ENCODE measurements at regions not wholly inside any gene's neighbourhood (a gene's known extent, or its start where the extent isn't known, plus 50 kb on each side); places are given as distances from the start of the nearest gene placed in this dataset.

- Mint-ChIP-seq H3K9me3 (no peaks in the 10 kb centered on the region), H3K4me3 (no peak overlapping the region), H3K36me3 (ENCODE audit: low read depth) (no peaks in the 10 kb centered on the region), H3K27me3 (peaks cover under 1% of the 10 kb centered on the region), H3K4me1 (ENCODE audit: low read depth) (no peaks in the 10 kb centered on the region), H3K27ac (no peak overlapping the region)
- DNase-seq = no peak
Observed at GRCh38 chr5:82858151-82859025, 218.8 kb downstream of the TMEM167A start.

- H3K27ac Mint-ChIP-seq = no peak overlapping the region
- H3K36me3 Mint-ChIP-seq (ENCODE audit: low read depth) = no peaks in the 10 kb centered on the region
- peaks cover 2% of the 10 kb centered on the region for H3K27me3 Mint-ChIP-seq
- no peak for DNase-seq
- H3K4me1 Mint-ChIP-seq (ENCODE audit: low read depth) = no peaks in the 10 kb centered on the region
- H3K9me3 Mint-ChIP-seq = no peaks in the 10 kb centered on the region
- H3K4me3 Mint-ChIP-seq = no peak overlapping the region
Observed at GRCh38 chr5:82855893-82856550, 221.2 kb downstream of the TMEM167A start.

- H3K27me3 Mint-ChIP-seq = peaks cover 2% of the 10 kb centered on the region
- no peaks in the 10 kb centered on the region for H3K4me1 Mint-ChIP-seq (ENCODE audit: low read depth)
- no peaks in the 10 kb centered on the region for H3K36me3 Mint-ChIP-seq (ENCODE audit: low read depth)
- DNase-seq = no peak
- no peaks in the 10 kb centered on the region for H3K9me3 Mint-ChIP-seq
- H3K27ac Mint-ChIP-seq = no peak overlapping the region
- H3K4me3 Mint-ChIP-seq = no peak overlapping the region
Observed at GRCh38 chr5:82854956-82855355, 222.2 kb downstream of the TMEM167A start.

- no peak overlapping the region for H3K4me3 Mint-ChIP-seq
- H3K27ac Mint-ChIP-seq = no peak overlapping the region
- H3K36me3 Mint-ChIP-seq (ENCODE audit: low read depth) = no peaks in the 10 kb centered on the region
- no peaks in the 10 kb centered on the region for H3K4me1 Mint-ChIP-seq (ENCODE audit: low read depth)
- no peak for DNase-seq
- H3K9me3 Mint-ChIP-seq = no peaks in the 10 kb centered on the region
- peaks cover 5% of the 10 kb centered on the region for H3K27me3 Mint-ChIP-seq
Observed at GRCh38 chr5:82851471-82851870, 225.7 kb downstream of the TMEM167A start.

GRCh38 chr5:82850393-82850792, 226.8 kb downstream of the TMEM167A start:
- no peak overlapping the region for H3K27ac Mint-ChIP-seq
- H3K9me3 Mint-ChIP-seq = no peaks in the 10 kb centered on the region
- no peak overlapping the region for H3K4me3 Mint-ChIP-seq
- no peak for DNase-seq
- H3K36me3 Mint-ChIP-seq (ENCODE audit: low read depth) = no peaks in the 10 kb centered on the region
- peaks cover 8% of the 10 kb centered on the region for H3K27me3 Mint-ChIP-seq
- H3K4me1 Mint-ChIP-seq (ENCODE audit: low read depth) = no peaks in the 10 kb centered on the region

GRCh38 chr5:82849885-82850284, 227.3 kb downstream of the TMEM167A start:
- H3K9me3 Mint-ChIP-seq = no peaks in the 10 kb centered on the region
- H3K27me3 Mint-ChIP-seq = peaks cover 12% of the 10 kb centered on the region
- H3K4me1 Mint-ChIP-seq (ENCODE audit: low read depth) = no peaks in the 10 kb centered on the region
- H3K36me3 Mint-ChIP-seq (ENCODE audit: low read depth) = no peaks in the 10 kb centered on the region
- DNase-seq = no peak
- H3K4me3 Mint-ChIP-seq = no peak overlapping the region
- H3K27ac Mint-ChIP-seq = no peak overlapping the region

GRCh38 chr5:82847562-82847961, 229.6 kb downstream of the TMEM167A start:
- Mint-ChIP-seq H3K36me3 (ENCODE audit: low read depth) (no peaks in the 10 kb centered on the region), H3K27me3 (peaks cover 12% of the 10 kb centered on the region), H3K27ac (no peak overlapping the region), H3K9me3 (no peaks in the 10 kb centered on the region), H3K4me1 (ENCODE audit: low read depth) (no peaks in the 10 kb centered on the region), H3K4me3 (no peak overlapping the region)
- no peak for DNase-seq

GRCh38 chr5:82839881-82840280, 237.3 kb downstream of the TMEM167A start:
- no peak overlapping the region for H3K4me3 Mint-ChIP-seq
- no peak overlapping the region for H3K27ac Mint-ChIP-seq
- peaks cover 2% of the 10 kb centered on the region for H3K27me3 Mint-ChIP-seq
- no peaks in the 10 kb centered on the region for H3K36me3 Mint-ChIP-seq (ENCODE audit: low read depth)
- no peaks in the 10 kb centered on the region for H3K4me1 Mint-ChIP-seq (ENCODE audit: low read depth)
- DNase-seq = no peak
- H3K9me3 Mint-ChIP-seq = peaks cover 11% of the 10 kb centered on the region

- no peak overlapping the region for H3K4me3 Mint-ChIP-seq
Observed at GRCh38 chr5:82835488-82835887, 241.7 kb downstream of the TMEM167A start.

GRCh38 chr5:82834151-82834550, 243.0 kb downstream of the TMEM167A start:
- H3K9me3 Mint-ChIP-seq = peaks cover 16% of the 10 kb centered on the region
- DNase-seq = no peak
- H3K36me3 Mint-ChIP-seq (ENCODE audit: low read depth) = no peaks in the 10 kb centered on the region
- no peak overlapping the region for H3K27ac Mint-ChIP-seq
- H3K4me1 Mint-ChIP-seq (ENCODE audit: low read depth) = no peaks in the 10 kb centered on the region
- H3K4me3 Mint-ChIP-seq = no peak overlapping the region
- no peaks in the 10 kb centered on the region for H3K27me3 Mint-ChIP-seq

More at GRCh38 chr5:82835488-82835887, 241.7 kb downstream of the TMEM167A start:
- no peaks in the 10 kb centered on the region for H3K27me3 Mint-ChIP-seq
- no peaks in the 10 kb centered on the region for H3K36me3 Mint-ChIP-seq (ENCODE audit: low read depth)
- no peak overlapping the region for H3K27ac Mint-ChIP-seq
- no peaks in the 10 kb centered on the region for H3K4me1 Mint-ChIP-seq (ENCODE audit: low read depth)
- DNase-seq = no peak
- H3K9me3 Mint-ChIP-seq = peaks cover 16% of the 10 kb centered on the region

- Mint-ChIP-seq H3K27ac (no peak overlapping the region), H3K27me3 (no peaks in the 10 kb centered on the region), H3K36me3 (ENCODE audit: low read depth) (no peaks in the 10 kb centered on the region)
Observed at GRCh38 chr5:82833277-82833676, 243.9 kb downstream of the TMEM167A start.

GRCh38 chr5:82832445-82832844, 244.7 kb downstream of the TMEM167A start:
- DNase-seq = no peak
- Mint-ChIP-seq H3K27me3 (no peaks in the 10 kb centered on the region), H3K36me3 (ENCODE audit: low read depth) (no peaks in the 10 kb centered on the region), H3K27ac (no peak overlapping the region), H3K9me3 (peaks cover 16% of the 10 kb centered on the region), H3K4me1 (ENCODE audit: low read depth) (no peaks in the 10 kb centered on the region), H3K4me3 (no peak overlapping the region)

More at GRCh38 chr5:82833277-82833676, 243.9 kb downstream of the TMEM167A start:
- Mint-ChIP-seq H3K9me3 (peaks cover 16% of the 10 kb centered on the region), H3K4me1 (ENCODE audit: low read depth) (no peaks in the 10 kb centered on the region), H3K4me3 (no peak overlapping the region)
- no peak for DNase-seq

GRCh38 chr5:82828211-82828610, 249.0 kb downstream of the TMEM167A start:
- Mint-ChIP-seq H3K4me3 (no peak overlapping the region), H3K4me1 (ENCODE audit: low read depth) (no peaks in the 10 kb centered on the region), H3K9me3 (no peaks in the 10 kb centered on the region), H3K27ac (no peak overlapping the region), H3K36me3 (ENCODE audit: low read depth) (no peaks in the 10 kb centered on the region), H3K27me3 (no peaks in the 10 kb centered on the region)
- DNase-seq = no peak

GRCh38 chr5:82827651-82828050, 249.5 kb downstream of the TMEM167A start:
- no peaks in the 10 kb centered on the region for H3K4me1 Mint-ChIP-seq (ENCODE audit: low read depth)
- H3K4me3 Mint-ChIP-seq = no peak overlapping the region
- no peaks in the 10 kb centered on the region for H3K9me3 Mint-ChIP-seq
- no peak for DNase-seq
- H3K36me3 Mint-ChIP-seq (ENCODE audit: low read depth) = no peaks in the 10 kb centered on the region
- no peak overlapping the region for H3K27ac Mint-ChIP-seq
- H3K27me3 Mint-ChIP-seq = no peaks in the 10 kb centered on the region

GRCh38 chr5:82822634-82822927, 254.6 kb downstream of the TMEM167A start:
- no peak for DNase-seq
- no peak overlapping the region for H3K4me3 Mint-ChIP-seq
- no peaks in the 10 kb centered on the region for H3K9me3 Mint-ChIP-seq
- no peaks in the 10 kb centered on the region for H3K36me3 Mint-ChIP-seq (ENCODE audit: low read depth)
- H3K4me1 Mint-ChIP-seq (ENCODE audit: low read depth) = peaks cover 26% of the 10 kb centered on the region
- H3K27ac Mint-ChIP-seq = no peak overlapping the region
- no peaks in the 10 kb centered on the region for H3K27me3 Mint-ChIP-seq
